Chondrocyte (in vitro differentiated cells): ENCODE measurements at regions not wholly inside any gene's neighbourhood (a gene's known extent, or its start where the extent isn't known, plus 50 kb on each side); places are given as distances from the start of the nearest gene placed in this dataset.

Experiments used
- DNase-seq: peaks from one replicate; pipeline ENCODE4 v3.0.0; 2021; ENCODE audit warnings: mixed read lengths, low spot score
- H3K27ac Mint-ChIP-seq: one replicate; pipeline ENCODE4 v1.8.0; 2021; ENCODE audit warnings: mild to moderate bottlenecking, moderate library complexity, mixed read lengths; ENCODE audit not compliant: unreplicated experiment
- H3K27me3 Mint-ChIP-seq: 2 replicates; pipeline ENCODE4 v1.8.0; 2021; ENCODE audit warnings: low read depth, mixed read lengths
- H3K36me3 Mint-ChIP-seq: 2 replicates; pipeline ENCODE4 v1.8.0; 2021; ENCODE audit warnings: low read depth, mixed read lengths
- H3K4me1 Mint-ChIP-seq: 2 replicates; pipeline ENCODE4 v1.8.0; 2021; ENCODE audit warnings: low read depth, mild to moderate bottlenecking, mixed read lengths
- H3K4me3 Mint-ChIP-seq: one replicate; pipeline ENCODE4 v1.8.0; 2021; ENCODE audit warnings: mild to moderate bottlenecking, moderate library complexity, mixed read lengths; ENCODE audit not compliant: unreplicated experiment
- H3K9me3 Mint-ChIP-seq: 2 replicates; pipeline ENCODE4 v1.8.0; 2021; ENCODE audit warnings: low read depth, mixed read lengths
- TF ChIP-seq, protein P1 (sequence below): fragments of 200-600 bp; sonication (generic); IDR thresholded peaks from 2 replicates; pipeline ENCODE4 v1.5.0; 2021; ENCODE audit warnings: antibody characterized with exemption, mild to moderate bottlenecking, moderate library complexity

GRCh38 chr21:21714426-21714825 lies 716.2 kb downstream of the NCAM2 start:
- Mint-ChIP-seq H3K9me3 (no peaks in the 10 kb centered on the region), H3K4me3 (no peak overlapping the region), H3K27ac (no peak overlapping the region), H3K36me3 (no peaks in the 10 kb centered on the region), H3K4me1 (peaks cover 40% of the 10 kb centered on the region), H3K27me3 (no peaks in the 10 kb centered on the region)
- no peak for DNase-seq
- TF ChIP-seq, protein P1, sequence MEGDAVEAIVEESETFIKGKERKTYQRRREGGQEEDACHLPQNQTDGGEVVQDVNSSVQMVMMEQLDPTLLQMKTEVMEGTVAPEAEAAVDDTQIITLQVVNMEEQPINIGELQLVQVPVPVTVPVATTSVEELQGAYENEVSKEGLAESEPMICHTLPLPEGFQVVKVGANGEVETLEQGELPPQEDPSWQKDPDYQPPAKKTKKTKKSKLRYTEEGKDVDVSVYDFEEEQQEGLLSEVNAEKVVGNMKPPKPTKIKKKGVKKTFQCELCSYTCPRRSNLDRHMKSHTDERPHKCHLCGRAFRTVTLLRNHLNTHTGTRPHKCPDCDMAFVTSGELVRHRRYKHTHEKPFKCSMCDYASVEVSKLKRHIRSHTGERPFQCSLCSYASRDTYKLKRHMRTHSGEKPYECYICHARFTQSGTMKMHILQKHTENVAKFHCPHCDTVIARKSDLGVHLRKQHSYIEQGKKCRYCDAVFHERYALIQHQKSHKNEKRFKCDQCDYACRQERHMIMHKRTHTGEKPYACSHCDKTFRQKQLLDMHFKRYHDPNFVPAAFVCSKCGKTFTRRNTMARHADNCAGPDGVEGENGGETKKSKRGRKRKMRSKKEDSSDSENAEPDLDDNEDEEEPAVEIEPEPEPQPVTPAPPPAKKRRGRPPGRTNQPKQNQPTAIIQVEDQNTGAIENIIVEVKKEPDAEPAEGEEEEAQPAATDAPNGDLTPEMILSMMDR, result no peak

DNA sequence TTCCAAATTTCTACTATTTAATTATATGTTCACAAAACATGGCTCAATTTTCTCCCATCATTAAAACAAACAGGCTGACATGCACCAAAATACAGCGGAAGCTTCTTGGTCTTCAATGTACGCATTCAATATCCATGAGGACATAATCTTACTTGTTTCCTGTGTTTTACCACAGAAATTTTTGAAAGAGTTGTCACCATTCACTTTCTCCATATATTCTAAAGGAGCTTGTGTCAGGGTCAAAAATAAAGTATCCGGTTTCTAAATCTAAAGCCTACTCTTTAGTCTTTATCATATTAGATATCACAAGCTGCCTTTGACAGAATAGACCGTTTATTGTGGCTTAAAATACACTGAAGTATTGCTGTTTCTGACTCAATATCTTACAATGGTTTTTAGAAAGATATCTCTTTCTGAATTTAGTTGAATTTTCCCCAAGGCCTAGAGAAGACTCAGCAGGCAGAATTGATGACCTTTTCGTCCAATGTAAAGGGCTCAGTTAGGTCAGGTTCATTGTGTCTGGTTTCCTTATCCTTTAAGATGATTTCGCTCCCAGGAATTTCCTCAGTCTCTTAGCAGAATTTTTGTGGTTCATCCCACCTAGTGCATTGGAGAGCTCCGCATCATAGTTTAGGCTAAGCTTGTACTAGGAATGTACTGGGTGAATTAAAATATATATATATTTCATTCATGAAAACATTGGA lies 717.2 kb downstream of the NCAM2 start:
- no peaks in the 10 kb centered on the region for H3K36me3 Mint-ChIP-seq
- peak overlapping the region; percentile 60 for H3K27ac Mint-ChIP-seq
- no peak for DNase-seq
- H3K27me3 Mint-ChIP-seq, result no peaks in the 10 kb centered on the region
- H3K4me1 Mint-ChIP-seq, result peaks cover 40% of the 10 kb centered on the region
- no peaks in the 10 kb centered on the region for H3K9me3 Mint-ChIP-seq
- H3K4me3 Mint-ChIP-seq, result no peak overlapping the region
- TF ChIP-seq, protein P1, result no peak

DNA sequence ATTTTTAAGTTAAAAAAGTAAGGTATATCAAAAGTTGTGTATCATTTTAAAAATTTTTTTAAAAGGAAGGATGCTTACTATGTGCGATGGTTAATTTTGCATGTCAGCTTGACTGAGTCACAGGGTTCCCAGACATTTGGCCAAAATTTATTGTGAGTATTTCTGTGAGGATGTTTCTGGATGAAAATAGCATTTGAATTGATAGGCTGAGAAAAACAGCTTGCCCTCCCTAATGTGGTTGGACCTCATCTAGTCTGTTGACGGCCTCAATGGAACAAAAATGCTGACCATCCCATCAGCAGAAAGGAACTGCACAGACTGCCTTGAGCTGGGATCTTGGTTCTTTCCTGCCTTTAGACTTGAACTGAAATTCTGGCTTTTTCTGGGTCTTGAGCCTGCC lies 724.5 kb downstream of the NCAM2 start:
- no peak for DNase-seq

DNA sequence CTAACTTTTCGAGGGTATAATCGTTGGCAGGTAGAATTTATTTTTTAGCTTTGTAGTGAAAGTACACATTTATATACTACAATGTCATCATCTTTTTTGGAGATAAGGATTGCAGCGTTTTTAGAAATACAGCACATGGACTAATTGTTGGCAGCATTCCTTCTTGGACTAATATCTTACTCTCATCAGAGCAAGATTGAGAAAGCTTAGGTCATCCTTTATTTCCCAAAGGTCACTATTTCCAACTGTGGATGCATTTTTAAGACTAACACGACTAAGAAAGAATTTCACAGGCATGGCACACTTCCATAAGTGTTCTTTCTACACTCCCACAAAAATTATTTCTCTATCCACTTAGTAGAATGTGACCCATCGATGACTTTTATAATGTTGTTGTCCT lies 732.3 kb downstream of the NCAM2 start:
- H3K27me3 Mint-ChIP-seq, result no peaks in the 10 kb centered on the region
- no peaks in the 10 kb centered on the region for H3K36me3 Mint-ChIP-seq
- DNase-seq, result no peak
- no peak overlapping the region for H3K4me3 Mint-ChIP-seq
- H3K4me1 Mint-ChIP-seq, result peaks cover 3% of the 10 kb centered on the region
- H3K9me3 Mint-ChIP-seq, result peaks cover 5% of the 10 kb centered on the region
- no peak overlapping the region for H3K27ac Mint-ChIP-seq
- TF ChIP-seq, protein P1, result no peak

More for the DNA sequence above, 724.5 kb downstream of the NCAM2 start:
- H3K27ac Mint-ChIP-seq, result no peak overlapping the region
- H3K4me1 Mint-ChIP-seq, result no peaks in the 10 kb centered on the region
- no peaks in the 10 kb centered on the region for H3K36me3 Mint-ChIP-seq
- H3K9me3 Mint-ChIP-seq, result peaks cover 9% of the 10 kb centered on the region
- no peak overlapping the region for H3K4me3 Mint-ChIP-seq
- H3K27me3 Mint-ChIP-seq, result no peaks in the 10 kb centered on the region
- TF ChIP-seq, protein P1, result no peak

GRCh38 chr21:21731626-21732025 lies 733.4 kb downstream of the NCAM2 start:
- no peak for DNase-seq
- H3K4me1 Mint-ChIP-seq, result peaks cover 3% of the 10 kb centered on the region

More at GRCh38 chr21:21731626-21732025, 733.4 kb downstream of the NCAM2 start:
- Mint-ChIP-seq H3K27me3 (no peaks in the 10 kb centered on the region), H3K36me3 (no peaks in the 10 kb centered on the region), H3K9me3 (peaks cover 5% of the 10 kb centered on the region), H3K4me3 (no peak overlapping the region), H3K27ac (no peak overlapping the region)
- TF ChIP-seq, protein P1, result no peak
